GM23338 (cell line): ENCODE measurements at regions not wholly inside any gene's neighbourhood (a gene's known extent, or its start where the extent isn't known, plus 50 kb on each side); places are given as distances from the start of the nearest gene placed in this dataset.

Experiments used
- ATAC-seq: fragments of 200-7000 bp; cut with Tn5 transposase; 3 replicates; pipeline ENCODE4 v1.9.1; 2020
- DNase-seq: peaks from one replicate; pipeline ENCODE4 v3.0.0-alpha.2; 2015; ENCODE audit warnings: low spot score
- H2AFZ ChIP-seq: fragments of 200-600 bp; sonication (generic); 2 replicates; pipeline ENCODE4 v1.8.0; 2016; ENCODE audit warnings: antibody characterized with exemption, mild to moderate bottlenecking, moderate library complexity
- H3F3A ChIP-seq: fragments of 200-600 bp; sonication (generic); replicated peaks from 2 replicates; pipeline ENCODE4 v1.8.0; 2017; ENCODE audit warnings: antibody characterized with exemption, mixed run types, low read depth
- H3K27ac ChIP-seq: fragments of 200-600 bp; sonication (generic); 2 replicates; pipeline ENCODE4 v1.6.1; 2016; ENCODE audit warnings: low read depth
- H3K27me3 ChIP-seq: fragments of 200-600 bp; sonication (generic); 2 replicates; pipeline ENCODE4 v1.8.0; 2016; ENCODE audit warnings: mild to moderate bottlenecking, mixed run types, moderate library complexity; ENCODE audit not compliant: insufficient read depth
- H3K36me3 ChIP-seq: fragments of 200-600 bp; sonication (generic); 2 replicates; pipeline ENCODE4 v1.8.0; 2016; ENCODE audit warnings: mild to moderate bottlenecking; ENCODE audit not compliant: insufficient read depth
- H3K4me1 ChIP-seq: fragments of 200-600 bp; sonication (generic); 2 replicates; pipeline ENCODE4 v1.8.0; 2016; ENCODE audit warnings: mild to moderate bottlenecking, moderate library complexity; ENCODE audit not compliant: insufficient read depth
- H3K4me2 ChIP-seq: fragments of 200-600 bp; sonication (generic); 2 replicates; pipeline ENCODE4 v1.7.1; 2017; ENCODE audit warnings: mixed run types
- H3K4me3 ChIP-seq: fragments of 200-600 bp; sonication (generic); 2 replicates; pipeline ENCODE4 v1.6.1; 2016; ENCODE audit warnings: mixed run types
- H3K79me2 ChIP-seq: fragments of 200-600 bp; sonication (generic); replicated peaks from 2 replicates; pipeline ENCODE4 v1.8.0; 2017; ENCODE audit warnings: mild to moderate bottlenecking; ENCODE audit not compliant: insufficient read depth
- H3K9me2 ChIP-seq: fragments of 200-600 bp; sonication (generic); 2 replicates; pipeline ENCODE4 v1.8.0; 2017; ENCODE audit not compliant: insufficient read depth
- H4K20me1 ChIP-seq: fragments of 200-600 bp; sonication (generic); replicated peaks from 2 replicates; pipeline ENCODE4 v1.8.0; 2017; ENCODE audit warnings: mild to moderate bottlenecking; ENCODE audit not compliant: insufficient read depth
- H3K27ac Mint-ChIP-seq: 2 replicates; pipeline ENCODE4 v1.8.0; 2020; ENCODE audit warnings: inconsistent platforms, mild to moderate bottlenecking, moderate library complexity, mixed read lengths
- H3K27me3 Mint-ChIP-seq: 3 replicates; pipeline ENCODE4 v1.8.0; 2022; ENCODE audit warnings: low read depth, mild to moderate bottlenecking, moderate library complexity, mixed read lengths, inconsistent platforms; ENCODE audit not compliant: insufficient read depth, poor library complexity
- H3K36me3 Mint-ChIP-seq: 3 replicates; pipeline ENCODE4 v1.8.0; 2021; ENCODE audit warnings: low read depth, mild to moderate bottlenecking, inconsistent platforms, moderate library complexity, mixed read lengths
- H3K4me1 Mint-ChIP-seq: 3 replicates; pipeline ENCODE4 v1.8.0; 2020; ENCODE audit warnings: mild to moderate bottlenecking, inconsistent platforms, mixed read lengths
- H3K4me3 Mint-ChIP-seq: 3 replicates; pipeline ENCODE4 v1.8.0; 2021; ENCODE audit warnings: moderate library complexity, mild to moderate bottlenecking, inconsistent platforms, mixed read lengths
- H3K9me3 Mint-ChIP-seq: 3 replicates; pipeline ENCODE4 v1.8.0; 2020; ENCODE audit warnings: moderate library complexity, mild to moderate bottlenecking, inconsistent platforms, mixed read lengths
- EZH2phosphoT487 ChIP-seq: fragments of 200-600 bp; sonication (generic); IDR thresholded peaks from one replicate; pipeline ENCODE4 v1.8.1; 2018; ENCODE audit warnings: antibody characterized with exemption; ENCODE audit not compliant: unreplicated experiment
- NANOG ChIP-seq: IDR thresholded peaks from 2 replicates; pipeline ENCODE4 v1.6.1; 2016; ENCODE audit warnings: antibody characterized with exemption, borderline replicate concordance
- POLR2AphosphoS5 ChIP-seq: IDR thresholded peaks from 2 replicates; pipeline ENCODE4 v1.6.1; 2016; ENCODE audit warnings: antibody characterized with exemption, low read depth
- STAT1 ChIP-seq: IDR thresholded peaks from one replicate; pipeline ENCODE4 v1.6.1; 2016; ENCODE audit warnings: antibody characterized with exemption; ENCODE audit not compliant: unreplicated experiment
- ZNF114 ChIP-seq: fragments of 250-450 bp; sonication (Bioruptor Pico); IDR thresholded peaks from 2 replicates; pipeline ENCODE4 v1.5.0; 2020; ENCODE audit warnings: mild to moderate bottlenecking, moderate library complexity
- ZNF331 ChIP-seq: fragments of 250-450 bp; sonication (Bioruptor Pico); IDR thresholded peaks from 2 replicates; pipeline ENCODE4 v1.5.0; 2020; ENCODE audit warnings: low read depth, mild to moderate bottlenecking, moderate library complexity
- TF ChIP-seq, protein P1 (sequence below): IDR thresholded peaks from one replicate; pipeline ENCODE4 v1.6.1; 2018; ENCODE audit warnings: antibody characterized with exemption; ENCODE audit not compliant: unreplicated experiment
- TF ChIP-seq, protein P2 (sequence below), 2 experiments: fragments of 200-600 bp in 1 of 2; sonication (generic) in 1 of 2; conservative IDR thresholded peaks; 2 replicates each; pipeline versions ENCODE4 v1.5.1 to v1.6.1; 2016 to 2017; ENCODE audit warnings: antibody characterized with exemption in 2 of 2, low read depth in 2 of 2, mild to moderate bottlenecking in 2 of 2, moderate library complexity in 1 of 2

DNA sequence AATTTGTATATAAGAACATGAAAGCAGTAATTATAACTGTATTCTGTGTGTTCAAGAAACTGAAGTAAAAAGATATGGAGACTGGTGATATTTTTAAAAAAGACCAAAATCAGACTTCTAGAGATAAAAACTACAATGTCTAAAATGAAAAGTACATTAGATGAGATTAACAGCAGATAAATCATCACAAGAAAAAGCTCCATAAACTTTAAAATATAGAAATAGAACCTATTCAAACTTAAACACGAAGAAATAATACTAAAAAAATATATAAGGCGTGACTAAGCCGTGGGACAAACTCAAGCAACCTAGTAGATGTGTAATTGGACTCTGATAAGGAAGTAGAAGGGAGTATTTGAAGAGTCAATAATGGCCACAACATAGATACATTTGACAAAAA, 189.1 kb upstream of the ZMIZ1 start:
- Histone ChIP-seq H3K4me3 (no peak overlapping the region), H2AFZ (no peak overlapping the region), H3K9me2 (no peaks in the 10 kb centered on the region), H3K27ac (no peak overlapping the region), H3K27me3 (peaks cover 3% of the 10 kb centered on the region), H3K79me2 (no peaks in the 10 kb centered on the region), H4K20me1 (no peaks in the 10 kb centered on the region), H3F3A (no peaks in the 10 kb centered on the region), H3K36me3 (no peaks in the 10 kb centered on the region), H3K4me1 (peaks cover 4% of the 10 kb centered on the region), H3K4me2 (no peak overlapping the region)
- Mint-ChIP-seq H3K9me3 (0 out of 3 replicates have a peak, but pooled peaks cover 2% of the 10 kb centered on the region), H3K27me3 (peaks cover 17% of the 10 kb centered on the region), H3K4me3 (no peak overlapping the region), H3K27ac (no peak overlapping the region), H3K4me1 (peaks cover 8% of the 10 kb centered on the region), H3K36me3 (no peaks in the 10 kb centered on the region)
- no peak for ATAC-seq
- TF ChIP-seq STAT1 (no peak), ZNF331 (no peak), NANOG (no peak), ZNF114 (CRISPR knock-in tag) (no peak), POLR2AphosphoS5 (no peak), EZH2phosphoT487 (no peak)
- TF ChIP-seq, protein P1, sequence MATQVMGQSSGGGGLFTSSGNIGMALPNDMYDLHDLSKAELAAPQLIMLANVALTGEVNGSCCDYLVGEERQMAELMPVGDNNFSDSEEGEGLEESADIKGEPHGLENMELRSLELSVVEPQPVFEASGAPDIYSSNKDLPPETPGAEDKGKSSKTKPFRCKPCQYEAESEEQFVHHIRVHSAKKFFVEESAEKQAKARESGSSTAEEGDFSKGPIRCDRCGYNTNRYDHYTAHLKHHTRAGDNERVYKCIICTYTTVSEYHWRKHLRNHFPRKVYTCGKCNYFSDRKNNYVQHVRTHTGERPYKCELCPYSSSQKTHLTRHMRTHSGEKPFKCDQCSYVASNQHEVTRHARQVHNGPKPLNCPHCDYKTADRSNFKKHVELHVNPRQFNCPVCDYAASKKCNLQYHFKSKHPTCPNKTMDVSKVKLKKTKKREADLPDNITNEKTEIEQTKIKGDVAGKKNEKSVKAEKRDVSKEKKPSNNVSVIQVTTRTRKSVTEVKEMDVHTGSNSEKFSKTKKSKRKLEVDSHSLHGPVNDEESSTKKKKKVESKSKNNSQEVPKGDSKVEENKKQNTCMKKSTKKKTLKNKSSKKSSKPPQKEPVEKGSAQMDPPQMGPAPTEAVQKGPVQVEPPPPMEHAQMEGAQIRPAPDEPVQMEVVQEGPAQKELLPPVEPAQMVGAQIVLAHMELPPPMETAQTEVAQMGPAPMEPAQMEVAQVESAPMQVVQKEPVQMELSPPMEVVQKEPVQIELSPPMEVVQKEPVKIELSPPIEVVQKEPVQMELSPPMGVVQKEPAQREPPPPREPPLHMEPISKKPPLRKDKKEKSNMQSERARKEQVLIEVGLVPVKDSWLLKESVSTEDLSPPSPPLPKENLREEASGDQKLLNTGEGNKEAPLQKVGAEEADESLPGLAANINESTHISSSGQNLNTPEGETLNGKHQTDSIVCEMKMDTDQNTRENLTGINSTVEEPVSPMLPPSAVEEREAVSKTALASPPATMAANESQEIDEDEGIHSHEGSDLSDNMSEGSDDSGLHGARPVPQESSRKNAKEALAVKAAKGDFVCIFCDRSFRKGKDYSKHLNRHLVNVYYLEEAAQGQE: no peak
- TF ChIP-seq, protein P2, sequence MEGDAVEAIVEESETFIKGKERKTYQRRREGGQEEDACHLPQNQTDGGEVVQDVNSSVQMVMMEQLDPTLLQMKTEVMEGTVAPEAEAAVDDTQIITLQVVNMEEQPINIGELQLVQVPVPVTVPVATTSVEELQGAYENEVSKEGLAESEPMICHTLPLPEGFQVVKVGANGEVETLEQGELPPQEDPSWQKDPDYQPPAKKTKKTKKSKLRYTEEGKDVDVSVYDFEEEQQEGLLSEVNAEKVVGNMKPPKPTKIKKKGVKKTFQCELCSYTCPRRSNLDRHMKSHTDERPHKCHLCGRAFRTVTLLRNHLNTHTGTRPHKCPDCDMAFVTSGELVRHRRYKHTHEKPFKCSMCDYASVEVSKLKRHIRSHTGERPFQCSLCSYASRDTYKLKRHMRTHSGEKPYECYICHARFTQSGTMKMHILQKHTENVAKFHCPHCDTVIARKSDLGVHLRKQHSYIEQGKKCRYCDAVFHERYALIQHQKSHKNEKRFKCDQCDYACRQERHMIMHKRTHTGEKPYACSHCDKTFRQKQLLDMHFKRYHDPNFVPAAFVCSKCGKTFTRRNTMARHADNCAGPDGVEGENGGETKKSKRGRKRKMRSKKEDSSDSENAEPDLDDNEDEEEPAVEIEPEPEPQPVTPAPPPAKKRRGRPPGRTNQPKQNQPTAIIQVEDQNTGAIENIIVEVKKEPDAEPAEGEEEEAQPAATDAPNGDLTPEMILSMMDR (conservative IDR thresholded peaks at IDR 0.05; ENCODE audit: low read depth in 2 of 2): no peak
- no peak for DNase-seq

DNA sequence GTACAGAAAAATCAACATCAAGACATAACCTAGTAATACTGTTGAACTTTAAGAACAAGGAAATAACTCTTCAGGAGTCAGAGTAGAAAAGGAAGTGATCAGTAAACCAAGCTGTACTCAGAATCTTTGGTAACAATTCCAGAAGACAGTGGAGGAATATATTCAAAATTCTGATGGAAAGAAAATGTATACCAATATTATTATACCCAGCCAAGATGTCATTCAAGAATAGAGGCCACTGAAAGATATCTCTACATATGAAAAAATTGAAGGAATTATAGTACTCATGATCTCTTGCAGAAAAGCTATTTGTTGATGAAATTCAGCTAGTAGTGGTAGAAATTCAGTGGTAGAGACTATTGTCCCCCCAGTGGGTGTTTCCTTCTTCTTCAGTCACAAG, 182.6 kb upstream of the ZMIZ1 start:
- H3K79me2 ChIP-seq: no peaks in the 10 kb centered on the region
- H3K27ac ChIP-seq: no peak overlapping the region
- H3K36me3 Mint-ChIP-seq: no peaks in the 10 kb centered on the region
- peaks cover 2% of the 10 kb centered on the region; the same call in 1 of the 2 replicates for H3K9me2 ChIP-seq
- H3K4me3 Mint-ChIP-seq: no peak overlapping the region
- H2AFZ ChIP-seq: no peak overlapping the region
- no peaks in the 10 kb centered on the region for H3F3A ChIP-seq
- peaks cover 6% of the 10 kb centered on the region for H3K9me3 Mint-ChIP-seq
- H3K4me1 ChIP-seq: no peaks in the 10 kb centered on the region
- H3K36me3 ChIP-seq: no peaks in the 10 kb centered on the region
- H3K27me3 Mint-ChIP-seq: no peaks in the 10 kb centered on the region
- no peak for DNase-seq
- no peak overlapping the region for H3K27ac Mint-ChIP-seq
- ATAC-seq: no peak
- H3K4me3 ChIP-seq: no peak overlapping the region
- no peaks in the 10 kb centered on the region for H3K27me3 ChIP-seq
- H4K20me1 ChIP-seq: no peaks in the 10 kb centered on the region
- H3K4me1 Mint-ChIP-seq: peaks cover 6% of the 10 kb centered on the region; the same call in 2 of the 3 replicates
- no peak overlapping the region for H3K4me2 ChIP-seq
- TF ChIP-seq EZH2phosphoT487: no peak
- TF ChIP-seq NANOG: no peak
- TF ChIP-seq ZNF114 (CRISPR knock-in tag): no peak
- TF ChIP-seq, protein P1: no peak
